ENCODE measurements at regions not wholly inside any gene's neighbourhood (a gene's known extent, or its start where the extent isn't known, plus 50 kb on each side); places are given as distances from the start of the nearest gene placed in this dataset.

DNA sequence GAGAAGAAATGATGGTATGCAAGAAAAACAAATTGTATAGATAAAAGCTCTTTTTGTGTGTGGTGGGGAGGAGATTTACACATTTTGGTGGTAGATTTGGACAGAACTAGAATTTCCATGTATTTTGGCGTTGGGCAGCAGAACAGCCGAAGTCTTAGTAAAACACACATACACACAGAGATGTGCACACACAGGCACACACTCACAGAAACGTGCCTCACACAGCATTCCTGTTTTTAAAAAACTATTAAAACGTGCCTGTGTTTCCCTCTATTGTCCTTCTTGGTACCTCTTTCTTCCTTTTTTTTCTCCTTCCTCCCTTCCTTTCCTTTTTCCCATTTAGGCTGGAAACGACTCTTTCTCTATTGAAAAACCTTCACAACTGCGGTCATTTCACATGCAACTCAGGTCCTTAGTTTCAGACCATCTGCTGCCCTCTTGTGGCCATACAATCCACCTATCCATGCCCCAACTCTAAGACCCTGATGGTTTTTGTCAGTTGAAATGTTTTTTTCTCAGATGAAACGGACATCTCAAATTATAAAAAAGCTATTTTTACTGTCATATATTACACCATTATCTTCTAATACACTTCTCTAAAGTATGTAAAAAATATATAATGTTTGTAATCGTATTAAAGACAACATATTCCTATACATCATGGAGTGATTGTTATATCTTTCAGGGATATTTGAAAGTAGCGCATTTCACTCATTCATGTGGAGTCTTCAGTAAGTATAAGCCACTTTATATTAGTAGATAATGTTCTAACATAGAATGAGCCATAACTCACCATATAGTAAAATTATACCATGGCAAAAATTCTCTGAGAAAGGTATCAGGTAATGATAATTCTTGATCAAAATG, 386.7 kb upstream of the NOVA1 start:
- no peak overlapping the region for H3K4me3 ChIP-seq (ENCODE audit: low read depth, low read length)

DNA sequence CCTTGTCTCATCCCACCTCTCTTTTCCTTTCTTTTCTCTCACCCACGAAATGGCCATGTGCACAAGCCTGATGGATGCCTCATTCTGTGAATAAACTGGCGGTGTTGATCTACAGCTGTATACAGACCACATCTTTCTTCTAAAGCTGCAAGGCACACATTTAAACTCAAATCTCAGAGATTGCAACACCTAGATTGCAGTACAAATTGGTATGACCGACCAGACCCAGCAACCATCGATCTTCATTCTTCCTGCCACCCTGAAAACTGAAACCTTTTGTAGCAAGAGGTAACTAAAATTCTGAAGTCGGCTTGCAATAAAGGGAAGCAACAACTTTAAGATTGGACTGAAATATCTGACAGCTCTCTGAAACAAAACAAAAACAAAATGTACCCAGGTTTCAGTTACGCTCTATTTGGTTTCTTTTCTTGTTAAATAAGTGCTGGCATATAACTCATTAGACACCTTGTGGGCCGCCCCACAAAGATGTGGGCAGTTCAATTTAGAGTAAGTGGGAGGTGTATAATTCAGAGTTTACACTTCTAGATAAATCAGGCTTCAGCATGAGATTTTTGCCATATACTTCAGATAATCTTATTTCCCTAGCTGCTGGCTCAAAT, 390.0 kb upstream of the NOVA1 start:
- H3K4me3 ChIP-seq (ENCODE audit: low read depth, low read length), result peak overlapping the region; percentile 24
- TF ChIP-seq, protein P1, sequence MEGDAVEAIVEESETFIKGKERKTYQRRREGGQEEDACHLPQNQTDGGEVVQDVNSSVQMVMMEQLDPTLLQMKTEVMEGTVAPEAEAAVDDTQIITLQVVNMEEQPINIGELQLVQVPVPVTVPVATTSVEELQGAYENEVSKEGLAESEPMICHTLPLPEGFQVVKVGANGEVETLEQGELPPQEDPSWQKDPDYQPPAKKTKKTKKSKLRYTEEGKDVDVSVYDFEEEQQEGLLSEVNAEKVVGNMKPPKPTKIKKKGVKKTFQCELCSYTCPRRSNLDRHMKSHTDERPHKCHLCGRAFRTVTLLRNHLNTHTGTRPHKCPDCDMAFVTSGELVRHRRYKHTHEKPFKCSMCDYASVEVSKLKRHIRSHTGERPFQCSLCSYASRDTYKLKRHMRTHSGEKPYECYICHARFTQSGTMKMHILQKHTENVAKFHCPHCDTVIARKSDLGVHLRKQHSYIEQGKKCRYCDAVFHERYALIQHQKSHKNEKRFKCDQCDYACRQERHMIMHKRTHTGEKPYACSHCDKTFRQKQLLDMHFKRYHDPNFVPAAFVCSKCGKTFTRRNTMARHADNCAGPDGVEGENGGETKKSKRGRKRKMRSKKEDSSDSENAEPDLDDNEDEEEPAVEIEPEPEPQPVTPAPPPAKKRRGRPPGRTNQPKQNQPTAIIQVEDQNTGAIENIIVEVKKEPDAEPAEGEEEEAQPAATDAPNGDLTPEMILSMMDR (conservative IDR thresholded peaks at IDR 0.05; ENCODE audit: low read depth, low read length), result no peak
- DNase-seq (ENCODE audit: low read depth), result no peak

More for the DNA sequence above, 386.7 kb upstream of the NOVA1 start:
- TF ChIP-seq, protein P1 (conservative IDR thresholded peaks at IDR 0.05; ENCODE audit: low read depth, low read length), result peak; percentile 97
- no peak for DNase-seq (ENCODE audit: low read depth)

DNA sequence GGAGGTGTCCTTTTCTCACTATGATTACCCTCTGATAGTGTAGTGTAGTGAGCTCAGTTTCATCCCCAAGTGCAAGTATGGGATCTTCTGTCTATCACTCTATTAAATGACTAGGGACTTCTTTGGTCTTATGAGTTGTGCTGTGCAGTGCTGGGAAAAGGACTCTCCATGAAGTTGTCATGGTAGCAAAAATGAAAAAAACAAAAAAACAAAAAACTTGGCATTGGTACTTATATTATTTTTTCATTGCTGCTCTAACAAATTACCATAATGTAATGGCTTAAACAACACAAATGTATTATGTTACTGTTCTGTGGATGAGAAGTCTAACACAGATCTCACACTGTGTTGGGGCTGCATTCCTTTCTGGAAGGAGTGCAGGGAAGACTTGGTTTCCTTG, 393.1 kb upstream of the NOVA1 start:
- H3K4me3 ChIP-seq (ENCODE audit: low read depth, low read length), result no peak overlapping the region
- TF ChIP-seq, protein P1 (conservative IDR thresholded peaks at IDR 0.05; ENCODE audit: low read depth, low read length), result no peak
- no peak for DNase-seq (ENCODE audit: low read depth)

DNA sequence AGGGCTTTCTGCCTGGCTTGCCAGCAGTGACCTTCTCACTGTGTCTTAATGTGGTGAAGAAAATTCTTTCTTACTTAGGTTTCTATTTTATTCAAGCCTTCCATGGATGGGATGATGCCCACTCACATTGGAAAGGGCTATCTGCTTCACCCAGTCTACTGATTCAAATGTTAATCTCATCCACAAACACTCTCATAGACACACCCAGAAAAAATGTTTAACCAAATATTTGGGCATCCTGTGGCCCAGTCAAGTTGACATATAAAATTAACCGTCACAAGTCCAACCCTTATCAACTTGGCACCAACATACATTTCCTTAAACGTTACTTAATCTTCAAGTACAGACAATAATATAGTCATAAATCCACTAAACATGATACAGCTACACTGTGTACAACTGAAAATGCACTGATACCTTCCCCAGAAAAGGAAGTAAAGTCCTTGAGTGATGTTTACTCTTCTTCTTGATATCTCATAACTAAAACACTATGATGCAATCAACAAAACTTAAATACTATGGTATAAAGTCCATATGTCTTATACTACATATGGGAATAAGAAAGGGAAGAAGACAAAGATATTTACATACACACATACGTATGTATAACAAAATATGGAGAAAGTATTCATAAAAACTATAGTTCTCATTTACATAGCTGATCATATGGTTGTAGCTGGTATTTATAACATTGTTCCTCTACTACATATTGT, 394.7 kb upstream of the NOVA1 start:
- H3K4me3 ChIP-seq (ENCODE audit: low read depth, low read length), result no peak overlapping the region
- TF ChIP-seq, protein P1 (conservative IDR thresholded peaks at IDR 0.05; ENCODE audit: low read depth, low read length), result no peak
- no peak for DNase-seq (ENCODE audit: low read depth)

DNA sequence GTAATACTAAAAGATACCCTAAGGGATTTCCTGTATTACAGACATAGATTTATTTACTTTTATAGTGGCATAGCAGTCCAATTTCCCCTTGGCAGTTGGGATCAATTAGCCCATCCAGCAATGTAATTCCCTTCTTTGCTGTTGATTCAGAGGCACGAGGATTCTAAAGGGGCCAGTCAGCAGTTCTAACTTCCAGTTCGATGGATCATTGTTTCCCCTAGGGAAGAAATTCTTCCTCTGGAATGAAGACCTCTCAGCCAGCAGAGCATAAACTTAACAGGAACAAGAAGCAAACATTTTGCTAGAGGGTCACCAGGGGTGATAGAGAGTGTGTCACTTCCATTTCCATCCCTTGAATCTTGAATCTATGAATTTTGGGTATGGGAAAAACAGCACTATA, 395.7 kb upstream of the NOVA1 start:
- TF ChIP-seq, protein P1 (conservative IDR thresholded peaks at IDR 0.05; ENCODE audit: low read depth, low read length), result no peak
- DNase-seq (ENCODE audit: low read depth), result no peak
- H3K4me3 ChIP-seq (ENCODE audit: low read depth, low read length), result no peak overlapping the region

DNA sequence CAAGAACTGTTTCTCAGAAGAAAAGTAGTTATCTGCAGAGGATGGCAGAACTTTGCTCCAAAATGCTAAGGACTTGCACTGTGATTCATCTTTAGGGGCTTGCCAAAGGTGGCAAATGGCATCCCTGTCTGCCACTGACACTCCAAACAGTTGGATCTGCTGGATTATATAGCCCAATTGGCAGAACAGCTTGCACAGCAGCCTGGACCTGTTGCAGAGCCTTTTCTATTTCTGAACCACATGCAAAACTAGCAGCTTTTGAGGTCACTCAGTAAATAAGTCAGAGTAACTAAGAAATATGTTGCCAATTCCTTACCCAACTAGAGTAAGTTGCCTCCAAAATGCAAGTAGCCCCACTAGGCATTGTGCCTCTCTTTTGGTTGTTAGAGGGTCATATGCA, 397.5 kb upstream of the NOVA1 start:
- no peak overlapping the region for H3K4me3 ChIP-seq (ENCODE audit: low read depth, low read length)
- TF ChIP-seq, protein P1 (conservative IDR thresholded peaks at IDR 0.05; ENCODE audit: low read depth, low read length), result no peak
- no peak for DNase-seq (ENCODE audit: low read depth)
